ENCODE measurements at regions not wholly inside any gene's neighbourhood (a gene's known extent, or its start where the extent isn't known, plus 50 kb on each side); places are given as distances from the start of the nearest gene placed in this dataset.

GRCh38 chr2:145752091-145752806 is 1232.3 kb upstream of the ZEB2 start:
- TF ChIP-seq CTCF (conservative IDR thresholded peaks at IDR 0.05; ENCODE audit: low read depth, low read length) (peak; percentile 86), EZH2 (IDR thresholded peaks at IDR 0.05; ENCODE audit: low read length, unreplicated experiment) (no peak)

Measured in PC-3 (cell line).